WTC11 (cell line): ENCODE measurements at regions not wholly inside any gene's neighbourhood (a gene's known extent, or its start where the extent isn't known, plus 50 kb on each side); places are given as distances from the start of the nearest gene placed in this dataset.

Source experiments
- AFF4 ChIP-seq: sonication (generic); formaldehyde crosslinking; IDR thresholded peaks from 2 replicates; pipeline ENCODE4 v1.8.1; 2023; ENCODE audit warnings: mild to moderate bottlenecking, missing genetic modification reagents, borderline replicate concordance
- ATF2 ChIP-seq: sonication (generic); formaldehyde crosslinking; IDR thresholded peaks from 2 replicates; pipeline ENCODE4 v1.8.1; 2022; ENCODE audit warnings: low read depth, missing genetic modification reagents, borderline replicate concordance
- CBFB ChIP-seq: sonication (generic); formaldehyde crosslinking; IDR thresholded peaks from 2 replicates; pipeline ENCODE4 v1.8.1; 2022; ENCODE audit warnings: mild to moderate bottlenecking, low read depth, missing genetic modification reagents
- CTCF ChIP-seq: fragments of 200-600 bp; IDR thresholded peaks from 2 replicates; pipeline ENCODE4 v1.8.0; 2022; ENCODE audit warnings: antibody characterized with exemption
- ESRRA ChIP-seq: sonication (generic); formaldehyde crosslinking; IDR thresholded peaks from 2 replicates; pipeline ENCODE4 v1.8.1; 2022; ENCODE audit warnings: mild to moderate bottlenecking, missing genetic modification reagents, borderline replicate concordance
- IRF2 ChIP-seq: sonication (generic); formaldehyde crosslinking; IDR thresholded peaks from 2 replicates; pipeline ENCODE4 v1.8.0; 2022; ENCODE audit warnings: low read depth, missing genetic modification reagents, borderline replicate concordance
- NFATC4 ChIP-seq: fragments of 250-450 bp; sonication (Bioruptor Pico); IDR thresholded peaks from 2 replicates; pipeline ENCODE4 v1.9.0; 2021; ENCODE audit warnings: mild to moderate bottlenecking
- PREB ChIP-seq: sonication (generic); formaldehyde crosslinking; IDR thresholded peaks from 2 replicates; pipeline ENCODE4 v1.8.1; 2022; ENCODE audit warnings: mild to moderate bottlenecking, missing genetic modification reagents, moderate library complexity, borderline replicate concordance
- RELA ChIP-seq: sonication (generic); formaldehyde crosslinking; IDR thresholded peaks from 2 replicates; pipeline ENCODE4 v1.8.1; 2022; ENCODE audit warnings: missing genetic modification reagents, mild to moderate bottlenecking, borderline replicate concordance
- STAT6 ChIP-seq: sonication (generic); formaldehyde crosslinking; conservative IDR thresholded peaks from 2 replicates; pipeline ENCODE4 v1.8.1; 2023; ENCODE audit warnings: mild to moderate bottlenecking, low read depth, missing genetic modification reagents, moderate library complexity
- USF1 ChIP-seq: sonication (generic); formaldehyde crosslinking; IDR thresholded peaks from 2 replicates; pipeline ENCODE4 v1.8.0; 2022; ENCODE audit warnings: mild to moderate bottlenecking, missing genetic modification reagents
- USF2 ChIP-seq: sonication (generic); formaldehyde crosslinking; IDR thresholded peaks from 2 replicates; pipeline ENCODE4 v1.8.1; 2023; ENCODE audit warnings: mild to moderate bottlenecking, missing genetic modification reagents, moderate library complexity
- ZNF219 ChIP-seq: sonication (generic); formaldehyde crosslinking; IDR thresholded peaks from 2 replicates; pipeline ENCODE4 v1.8.0; 2023; ENCODE audit warnings: missing genetic modification reagents, mild to moderate bottlenecking, borderline replicate concordance
- ZNF423 ChIP-seq: fragments of 250-450 bp; sonication (Bioruptor Pico); IDR thresholded peaks from 2 replicates; pipeline ENCODE4 v2.1.2; 2022; ENCODE audit warnings: mild to moderate bottlenecking, moderate library complexity

- TF ChIP-seq CTCF (no peak), RELA (CRISPR knock-in tag) (no peak), USF1 (no peak), ESRRA (CRISPR knock-in tag) (no peak), IRF2 (CRISPR knock-in tag) (no peak), ZNF423 (CRISPR knock-in tag) (no peak), USF2 (CRISPR knock-in tag) (no peak), ATF2 (CRISPR knock-in tag) (no peak), CBFB (CRISPR knock-in tag) (no peak), ZNF219 (no peak), AFF4 (CRISPR knock-in tag) (no peak), PREB (CRISPR knock-in tag) (no peak), STAT6 (CRISPR knock-in tag) (no peak), NFATC4 (no peak)
Observed at GRCh38 chr14:48275301-48275700, 599.9 kb upstream of the MDGA2 start.
